ENCODE measurements at regions not wholly inside any gene's neighbourhood (a gene's known extent, or its start where the extent isn't known, plus 50 kb on each side); places are given as distances from the start of the nearest gene placed in this dataset.

DNA sequence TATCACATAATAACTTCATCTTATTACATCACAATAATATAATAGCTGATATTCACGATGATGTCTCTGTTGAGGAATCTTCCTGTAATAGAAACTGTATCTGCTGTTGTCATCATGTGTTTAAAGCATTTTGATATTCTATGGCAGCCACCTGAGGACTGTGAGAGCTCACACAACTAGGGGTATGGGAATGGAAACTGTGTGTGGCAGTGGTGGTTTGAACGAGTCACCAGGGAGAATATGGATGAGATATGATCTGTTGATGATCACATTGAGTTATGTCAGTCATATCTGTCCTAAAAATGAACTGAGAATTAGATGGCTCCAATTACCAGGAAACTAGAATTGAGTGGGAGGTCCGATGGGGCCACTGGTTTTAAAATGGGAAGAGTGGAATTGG lies 169.6 kb downstream of the MID1IP1 start:
- Histone ChIP-seq H3K27me3 (ENCODE audit: insufficient read depth, low read length) (no peaks in the 10 kb centered on the region), H3K9me3 (ENCODE audit: insufficient read depth, low read depth, low read length) (no peaks in the 10 kb centered on the region), H3K4me3 (ENCODE audit: low read length) (no peak overlapping the region), H3K9ac (ENCODE audit: low read depth, low read length) (no peak overlapping the region), H3K27ac (ENCODE audit: low read depth, low read length) (no peak overlapping the region), H3K36me3 (ENCODE audit: insufficient read depth, low read length) (no peaks in the 10 kb centered on the region), H3K4me1 (ENCODE audit: insufficient read depth, low read length) (no peaks in the 10 kb centered on the region; the same call in 1 of the 2 replicates)
- WGBS: 90% methylated on average over 3 of the region's 3 CpGs

DNA sequence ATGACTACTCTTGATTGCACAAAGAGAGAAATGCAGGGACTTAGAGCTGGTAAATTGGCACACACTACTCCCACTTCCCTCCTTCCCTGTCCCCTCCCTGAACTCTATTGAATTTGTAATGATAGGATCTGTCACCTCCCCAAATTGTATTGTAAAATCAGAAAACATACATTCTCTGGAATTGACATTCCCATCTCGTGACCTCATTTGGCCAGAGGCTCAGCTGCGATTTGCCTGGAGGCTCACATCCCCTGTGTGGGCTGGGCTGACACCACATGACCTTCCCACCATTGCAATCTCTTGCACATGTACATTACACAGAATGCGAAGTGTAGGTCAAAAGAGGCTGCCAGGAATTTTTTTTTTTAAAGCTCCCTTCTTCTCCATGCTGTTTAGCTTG lies 172.1 kb downstream of the MID1IP1 start:
- H3K27me3 ChIP-seq (ENCODE audit: insufficient read depth, low read length): no peaks in the 10 kb centered on the region
- H3K27ac ChIP-seq (ENCODE audit: low read depth, low read length): no peak overlapping the region
- H3K4me3 ChIP-seq (ENCODE audit: low read length): no peak overlapping the region
- no peak overlapping the region for H3K9ac ChIP-seq (ENCODE audit: low read depth, low read length)
- no peaks in the 10 kb centered on the region for H3K36me3 ChIP-seq (ENCODE audit: insufficient read depth, low read length)
- no peaks in the 10 kb centered on the region for H3K9me3 ChIP-seq (ENCODE audit: insufficient read depth, low read depth, low read length)
- no peaks in the 10 kb centered on the region for H3K4me1 ChIP-seq (ENCODE audit: insufficient read depth, low read length)
- 88% methylated on average over 3 of the region's 3 CpGs for WGBS

DNA sequence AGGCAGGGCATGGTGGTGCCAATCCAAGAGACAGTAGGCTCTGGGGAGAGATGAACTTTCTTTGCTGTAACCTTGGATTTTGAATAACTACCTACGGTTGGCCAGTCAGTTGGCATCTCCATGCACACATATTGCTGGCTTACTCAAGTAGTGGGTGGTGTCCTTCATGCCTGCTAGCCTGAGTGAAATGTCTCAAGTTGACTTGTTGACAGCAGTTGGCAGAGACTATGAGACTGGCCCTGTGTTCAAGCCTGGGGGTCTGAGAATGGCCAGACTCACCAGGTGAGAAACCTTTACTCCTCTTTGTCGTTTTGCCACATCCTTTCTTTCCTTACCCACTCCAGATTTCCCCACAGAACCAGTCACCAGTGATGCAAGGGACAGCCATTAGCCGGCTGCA lies 173.3 kb downstream of the MID1IP1 start:
- Histone ChIP-seq H3K9me3 (ENCODE audit: insufficient read depth, low read depth, low read length) (no peaks in the 10 kb centered on the region), H3K27ac (ENCODE audit: low read depth, low read length) (no peak overlapping the region), H3K36me3 (ENCODE audit: insufficient read depth, low read length) (no peaks in the 10 kb centered on the region), H3K4me1 (ENCODE audit: insufficient read depth, low read length) (no peaks in the 10 kb centered on the region), H3K27me3 (ENCODE audit: insufficient read depth, low read length) (no peaks in the 10 kb centered on the region), H3K4me3 (ENCODE audit: low read length) (no peak overlapping the region), H3K9ac (ENCODE audit: low read depth, low read length) (no peak overlapping the region)
- WGBS: 94% methylated on average over 3 of the region's 3 CpGs

DNA sequence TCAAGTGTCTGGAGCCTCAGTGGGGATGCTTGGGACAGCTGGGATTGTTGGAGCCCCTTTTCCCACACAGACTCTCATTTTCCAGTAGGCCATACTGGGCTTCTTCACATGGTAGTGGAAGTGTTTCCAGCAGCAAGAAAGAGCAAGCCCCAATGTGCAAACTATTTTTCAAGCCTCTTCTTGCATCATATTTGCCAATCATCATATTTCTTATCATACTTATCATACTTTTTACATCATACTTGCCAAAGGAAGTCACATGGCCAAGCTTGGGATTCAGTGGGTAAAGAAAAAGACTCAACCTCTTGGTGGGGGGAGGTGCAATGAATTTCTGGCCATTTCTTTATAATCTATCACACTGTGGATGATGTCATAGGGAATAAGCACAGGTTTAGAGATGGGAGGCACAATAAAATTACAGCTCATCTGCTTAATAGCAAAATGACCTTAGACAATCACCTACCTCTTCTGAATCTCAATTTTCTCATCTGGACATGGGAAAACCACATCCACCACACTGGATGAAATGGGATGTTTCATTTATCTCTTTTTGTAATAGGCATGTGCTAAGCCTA lies 174.2 kb downstream of the MID1IP1 start:
- H3K4me3 ChIP-seq (ENCODE audit: low read length): no peak overlapping the region
- no peak overlapping the region for H3K27ac ChIP-seq (ENCODE audit: low read depth, low read length)
- no peaks in the 10 kb centered on the region for H3K27me3 ChIP-seq (ENCODE audit: insufficient read depth, low read length)
- no peaks in the 10 kb centered on the region for H3K4me1 ChIP-seq (ENCODE audit: insufficient read depth, low read length)
- H3K9me3 ChIP-seq (ENCODE audit: insufficient read depth, low read depth, low read length): no peaks in the 10 kb centered on the region
- no peak overlapping the region for H3K9ac ChIP-seq (ENCODE audit: low read depth, low read length)
- no peaks in the 10 kb centered on the region for H3K36me3 ChIP-seq (ENCODE audit: insufficient read depth, low read length)

DNA sequence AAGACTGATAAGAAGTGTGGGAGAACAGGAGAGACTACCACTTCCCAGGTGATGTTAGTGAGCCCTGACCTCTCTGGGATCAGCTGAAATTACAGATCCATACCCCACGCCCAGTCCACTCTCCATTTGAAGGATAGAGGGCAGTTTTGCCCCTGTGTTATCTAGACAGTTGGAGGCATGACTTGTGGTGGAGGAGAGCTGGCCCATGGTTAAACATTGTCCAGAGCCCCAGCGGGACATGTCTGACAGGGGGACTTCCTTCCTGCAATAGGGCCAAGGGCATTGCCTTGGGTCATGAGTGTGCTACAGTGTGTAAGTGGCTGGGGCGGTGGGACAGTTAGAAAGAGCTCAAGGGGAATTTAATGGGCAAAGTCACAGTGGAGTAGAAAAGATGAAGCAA lies 181.1 kb downstream of the MID1IP1 start:
- no peak overlapping the region for H3K9ac ChIP-seq (ENCODE audit: low read depth, low read length)
- no peak overlapping the region for H3K27ac ChIP-seq (ENCODE audit: low read depth, low read length)
- 90% methylated on average over 2 of the region's 3 CpGs for WGBS
- no peaks in the 10 kb centered on the region for H3K9me3 ChIP-seq (ENCODE audit: insufficient read depth, low read depth, low read length)
- H3K36me3 ChIP-seq (ENCODE audit: insufficient read depth, low read length): no peaks in the 10 kb centered on the region
- H3K4me1 ChIP-seq (ENCODE audit: insufficient read depth, low read length): no peaks in the 10 kb centered on the region
- H3K27me3 ChIP-seq (ENCODE audit: insufficient read depth, low read length): no peaks in the 10 kb centered on the region
- H3K4me3 ChIP-seq (ENCODE audit: low read length): no peak overlapping the region

DNA sequence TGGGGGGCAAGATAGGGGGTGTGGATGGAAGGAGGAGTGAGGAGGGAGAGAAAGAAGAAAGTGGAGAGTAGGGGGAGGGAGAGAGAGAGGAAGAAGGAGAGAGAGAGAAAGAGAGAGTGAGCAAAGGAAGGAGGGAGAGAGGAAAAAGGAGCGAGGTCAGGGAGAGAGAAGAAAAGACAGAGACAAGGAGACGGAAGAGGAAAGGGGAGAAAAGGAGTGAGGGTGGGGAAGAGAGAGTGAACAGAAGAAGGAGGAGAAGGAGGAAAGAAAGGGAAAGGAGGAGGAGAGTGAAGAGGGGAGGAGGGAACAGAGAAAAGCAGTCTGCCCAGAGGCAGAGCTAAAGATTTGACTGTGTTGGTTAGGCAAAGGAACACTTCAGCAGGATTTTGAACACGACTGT lies 181.6 kb downstream of the MID1IP1 start:
- H3K9ac ChIP-seq (ENCODE audit: low read depth, low read length): no peak overlapping the region
- no peak overlapping the region for H3K27ac ChIP-seq (ENCODE audit: low read depth, low read length)
- no peaks in the 10 kb centered on the region for H3K9me3 ChIP-seq (ENCODE audit: insufficient read depth, low read depth, low read length)
- no peaks in the 10 kb centered on the region for H3K27me3 ChIP-seq (ENCODE audit: insufficient read depth, low read length)
- no peak overlapping the region for H3K4me3 ChIP-seq (ENCODE audit: low read length)
- 81% methylated on average over 3 of the region's 3 CpGs for WGBS
- no peaks in the 10 kb centered on the region for H3K36me3 ChIP-seq (ENCODE audit: insufficient read depth, low read length)
- H3K4me1 ChIP-seq (ENCODE audit: insufficient read depth, low read length): no peaks in the 10 kb centered on the region

DNA sequence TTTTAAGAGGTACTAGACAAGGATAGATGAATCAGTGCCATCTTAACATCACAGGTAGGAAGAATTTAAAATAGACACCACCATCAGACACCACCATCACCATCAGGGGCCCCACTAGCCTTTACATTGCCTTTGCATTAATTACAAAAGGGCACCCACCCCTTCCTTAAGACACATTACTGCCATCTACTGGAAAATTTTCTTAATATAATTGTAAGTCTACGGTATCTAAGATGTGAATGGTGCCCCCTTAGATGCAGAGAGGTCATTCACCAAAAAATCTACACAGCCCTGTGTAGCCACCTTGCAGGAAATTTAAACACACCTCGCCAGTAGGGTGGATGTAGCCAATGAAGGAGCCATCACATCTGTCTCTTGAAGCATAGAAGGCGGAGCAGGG lies 184.1 kb downstream of the MID1IP1 start:
- H3K4me3 ChIP-seq (ENCODE audit: low read length): no peak overlapping the region
- no peaks in the 10 kb centered on the region for H3K9me3 ChIP-seq (ENCODE audit: insufficient read depth, low read depth, low read length)
- H3K4me1 ChIP-seq (ENCODE audit: insufficient read depth, low read length): no peaks in the 10 kb centered on the region
- WGBS: 88% methylated on average over 2 of the region's 3 CpGs
- no peak overlapping the region for H3K9ac ChIP-seq (ENCODE audit: low read depth, low read length)
- no peaks in the 10 kb centered on the region for H3K27me3 ChIP-seq (ENCODE audit: insufficient read depth, low read length)
- no peaks in the 10 kb centered on the region for H3K36me3 ChIP-seq (ENCODE audit: insufficient read depth, low read length)
- H3K27ac ChIP-seq (ENCODE audit: low read depth, low read length): no peak overlapping the region

DNA sequence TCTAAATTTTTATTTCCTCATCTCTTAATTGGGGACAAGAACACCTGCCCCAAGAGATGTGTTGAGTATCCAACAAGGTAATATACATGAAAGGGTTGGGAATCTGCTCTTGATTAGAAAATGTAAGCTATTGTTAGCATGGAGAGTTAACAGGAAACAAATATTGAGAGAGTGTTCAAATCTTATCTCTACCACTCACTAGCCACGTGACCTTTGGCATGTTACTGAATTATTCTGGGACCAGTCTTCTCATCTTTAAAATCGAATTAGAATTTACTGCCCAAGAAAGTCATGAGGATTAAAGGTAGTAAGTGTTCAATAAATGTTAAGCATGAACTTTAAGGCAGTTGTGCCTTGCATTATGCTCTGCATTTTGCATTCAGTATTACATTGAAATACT lies 184.7 kb downstream of the MID1IP1 start:
- Histone ChIP-seq H3K9ac (ENCODE audit: low read depth, low read length) (no peak overlapping the region), H3K9me3 (ENCODE audit: insufficient read depth, low read depth, low read length) (no peaks in the 10 kb centered on the region), H3K4me3 (ENCODE audit: low read length) (no peak overlapping the region), H3K27me3 (ENCODE audit: insufficient read depth, low read length) (no peaks in the 10 kb centered on the region), H3K27ac (ENCODE audit: low read depth, low read length) (no peak overlapping the region), H3K4me1 (ENCODE audit: insufficient read depth, low read length) (no peaks in the 10 kb centered on the region), H3K36me3 (ENCODE audit: insufficient read depth, low read length) (no peaks in the 10 kb centered on the region)
- 100% methylated on average over 1 of the region's 2 CpGs for WGBS

DNA sequence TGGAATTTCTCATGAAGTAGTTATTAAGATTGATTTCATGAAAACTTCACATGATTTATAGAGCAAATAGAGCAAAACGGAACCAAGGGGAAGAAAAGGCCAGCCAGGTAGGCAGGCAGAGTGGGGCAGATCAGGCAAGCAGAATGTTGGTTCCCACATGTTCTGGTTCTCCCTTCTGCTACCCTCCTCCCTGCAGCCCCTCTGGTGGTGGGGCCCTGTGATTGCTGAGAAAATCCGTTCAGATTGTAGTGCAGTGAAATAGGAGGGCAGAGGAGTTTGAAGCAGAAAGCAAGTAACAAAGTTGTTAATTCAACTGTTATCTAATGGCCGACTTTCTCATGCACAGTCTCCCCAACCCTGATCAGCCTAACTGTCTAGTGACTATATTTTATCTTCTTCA lies 185.3 kb downstream of the MID1IP1 start:
- H3K9ac ChIP-seq (ENCODE audit: low read depth, low read length): no peak overlapping the region
- no peaks in the 10 kb centered on the region for H3K36me3 ChIP-seq (ENCODE audit: insufficient read depth, low read length)
- H3K9me3 ChIP-seq (ENCODE audit: insufficient read depth, low read depth, low read length): no peaks in the 10 kb centered on the region
- H3K27ac ChIP-seq (ENCODE audit: low read depth, low read length): no peak overlapping the region
- H3K27me3 ChIP-seq (ENCODE audit: insufficient read depth, low read length): no peaks in the 10 kb centered on the region
- 93% methylated on average over 2 of the region's 3 CpGs for WGBS
- no peaks in the 10 kb centered on the region for H3K4me1 ChIP-seq (ENCODE audit: insufficient read depth, low read length)
- H3K4me3 ChIP-seq (ENCODE audit: low read length): no peak overlapping the region

DNA sequence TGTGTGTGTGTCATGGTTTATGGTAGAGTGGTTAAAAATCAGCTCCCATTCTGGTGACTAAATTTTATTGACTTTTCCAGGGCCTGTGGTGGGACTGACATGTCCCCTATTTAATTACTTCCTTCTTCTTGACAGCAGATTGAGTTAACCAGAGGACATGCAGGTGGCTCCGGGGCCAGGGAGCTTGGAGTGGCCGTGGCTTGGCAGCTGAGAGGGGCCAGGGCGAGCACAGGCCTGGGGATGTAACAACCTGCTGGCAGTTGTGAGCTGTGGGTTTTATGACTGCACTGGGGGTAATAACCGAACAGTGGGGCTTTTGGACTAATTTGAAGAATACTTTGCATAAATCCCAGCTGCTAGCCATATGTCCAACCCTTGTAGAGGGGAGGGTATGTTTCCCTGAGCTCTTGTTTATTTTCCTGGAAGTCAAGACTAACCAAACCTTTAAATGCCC lies 186.0 kb downstream of the MID1IP1 start:
- Histone ChIP-seq H3K4me1 (ENCODE audit: insufficient read depth, low read length) (no peaks in the 10 kb centered on the region), H3K27me3 (ENCODE audit: insufficient read depth, low read length) (no peaks in the 10 kb centered on the region), H3K9me3 (ENCODE audit: insufficient read depth, low read depth, low read length) (no peaks in the 10 kb centered on the region), H3K27ac (ENCODE audit: low read depth, low read length) (no peak overlapping the region), H3K9ac (ENCODE audit: low read depth, low read length) (no peak overlapping the region), H3K36me3 (ENCODE audit: insufficient read depth, low read length) (no peaks in the 10 kb centered on the region), H3K4me3 (ENCODE audit: low read length) (no peak overlapping the region)
- WGBS: 87% methylated on average over 4 of the region's 4 CpGs

DNA sequence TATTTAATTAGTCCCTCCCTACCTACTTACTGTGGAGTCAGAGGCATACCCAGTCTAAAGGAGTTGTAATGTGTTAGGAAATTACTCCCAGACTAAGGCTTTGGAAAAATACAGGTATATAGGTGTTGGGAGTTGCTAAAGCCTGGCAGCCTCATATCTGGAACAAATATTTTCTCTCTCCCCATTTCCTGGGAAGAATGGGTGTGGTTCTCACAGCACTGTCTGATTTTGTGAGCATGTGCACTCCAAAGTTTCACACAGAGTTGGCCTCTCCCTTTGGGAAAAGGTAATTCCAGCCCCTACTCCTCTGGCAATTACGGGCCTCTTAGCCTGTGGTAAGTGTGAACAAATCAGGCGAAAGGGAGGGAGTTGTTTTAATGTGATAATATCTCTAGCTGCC lies 187.0 kb downstream of the MID1IP1 start:
- no peaks in the 10 kb centered on the region for H3K9me3 ChIP-seq (ENCODE audit: insufficient read depth, low read depth, low read length)

DNA sequence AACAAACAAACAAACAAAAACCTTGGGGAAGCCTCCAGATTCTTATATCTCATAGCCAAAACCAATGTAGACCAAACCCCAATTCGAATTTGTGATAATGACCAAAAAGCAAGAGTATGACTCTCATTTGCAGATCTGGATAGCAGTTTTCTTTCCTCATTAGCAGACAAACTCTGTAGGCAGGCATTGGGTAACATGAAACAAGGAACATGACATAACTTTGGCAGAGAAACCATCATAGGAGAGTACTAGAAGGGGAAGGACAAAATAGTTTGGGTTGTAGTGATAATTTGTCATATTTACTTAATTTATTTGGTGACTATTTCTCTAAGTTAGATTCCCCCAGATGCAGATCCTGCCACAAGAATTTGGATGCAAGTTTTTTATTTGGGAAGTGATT lies 187.8 kb downstream of the MID1IP1 start:
- WGBS: 100% methylated on average over 1 of the region's 1 CpG
- Histone ChIP-seq H3K36me3 (ENCODE audit: insufficient read depth, low read length) (no peaks in the 10 kb centered on the region), H3K9me3 (ENCODE audit: insufficient read depth, low read depth, low read length) (no peaks in the 10 kb centered on the region), H3K9ac (ENCODE audit: low read depth, low read length) (no peak overlapping the region), H3K4me1 (ENCODE audit: insufficient read depth, low read length) (no peaks in the 10 kb centered on the region), H3K4me3 (ENCODE audit: low read length) (no peak overlapping the region), H3K27me3 (ENCODE audit: insufficient read depth, low read length) (no peaks in the 10 kb centered on the region), H3K27ac (ENCODE audit: low read depth, low read length) (no peak overlapping the region)

More for the DNA sequence above, 187.0 kb downstream of the MID1IP1 start:
- Histone ChIP-seq H3K9ac (ENCODE audit: low read depth, low read length) (no peak overlapping the region), H3K36me3 (ENCODE audit: insufficient read depth, low read length) (no peaks in the 10 kb centered on the region), H3K27me3 (ENCODE audit: insufficient read depth, low read length) (no peaks in the 10 kb centered on the region), H3K27ac (ENCODE audit: low read depth, low read length) (no peak overlapping the region), H3K4me3 (ENCODE audit: low read length) (no peak overlapping the region), H3K4me1 (ENCODE audit: insufficient read depth, low read length) (no peaks in the 10 kb centered on the region)
- WGBS: 100% methylated on average over 2 of the region's 2 CpGs

Data from HUES64 (cell line).